HG03045 (cell line): ENCODE measurements at regions not wholly inside any gene's neighbourhood (a gene's known extent, or its start where the extent isn't known, plus 50 kb on each side); places are given as distances from the start of the nearest gene placed in this dataset.

Experiments used
- ATAC-seq: cut with Tn5 transposase; IDR thresholded peaks from one replicate; pipeline ENCODE4 v1.9.1; 2021; ENCODE audit warnings: mild to moderate bottlenecking, moderate library complexity; ENCODE audit not compliant: unreplicated experiment

DNA sequence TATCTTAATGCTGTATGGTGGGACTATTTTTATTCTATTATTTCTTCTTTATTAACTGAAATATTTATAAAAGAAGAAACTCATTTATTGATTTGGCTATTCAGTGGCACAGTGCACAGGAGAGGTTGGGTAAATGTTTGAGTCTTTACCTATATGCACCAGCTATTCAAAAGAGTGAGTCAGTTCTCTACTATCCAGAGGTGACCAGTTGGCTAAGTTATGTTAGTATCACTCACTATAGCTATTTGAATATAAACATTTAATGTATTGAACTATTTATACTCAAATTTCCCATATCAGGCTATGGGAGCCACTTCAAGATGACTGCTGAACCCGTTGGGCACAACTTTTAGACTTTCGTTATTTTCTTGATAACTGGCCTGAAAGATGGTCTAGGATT is 106.1 kb upstream of the VEGFC start:
- ATAC-seq = no peak

DNA sequence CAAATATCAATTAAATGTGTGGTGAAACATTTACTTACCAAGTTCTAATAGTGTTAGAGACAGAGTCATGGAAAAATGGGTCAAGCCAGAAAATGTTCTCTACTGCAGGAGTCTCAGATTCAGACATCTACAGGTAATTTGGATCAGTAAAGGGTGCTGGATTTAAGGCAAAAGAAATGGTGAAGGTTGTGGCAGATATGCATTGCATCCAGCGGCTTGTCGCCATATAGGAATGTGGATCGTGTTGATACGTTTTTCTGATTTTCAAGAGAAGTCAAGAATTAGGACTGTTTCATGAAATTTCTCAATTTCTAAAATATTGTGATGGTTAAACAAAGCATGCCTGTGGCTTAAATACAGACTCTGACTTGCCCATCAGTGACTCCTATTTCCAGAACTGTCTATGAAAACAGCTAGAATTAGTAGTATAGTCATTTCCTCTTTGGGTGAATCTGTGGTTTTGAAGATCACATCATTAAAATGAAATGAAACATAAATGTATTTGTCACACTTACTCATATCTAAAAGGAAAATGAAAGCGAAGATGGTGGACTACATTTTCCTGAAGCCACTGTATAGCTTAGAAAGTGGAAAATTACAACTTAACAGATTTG is 110.1 kb upstream of the VEGFC start:
- ATAC-seq = peak; percentile 95

DNA sequence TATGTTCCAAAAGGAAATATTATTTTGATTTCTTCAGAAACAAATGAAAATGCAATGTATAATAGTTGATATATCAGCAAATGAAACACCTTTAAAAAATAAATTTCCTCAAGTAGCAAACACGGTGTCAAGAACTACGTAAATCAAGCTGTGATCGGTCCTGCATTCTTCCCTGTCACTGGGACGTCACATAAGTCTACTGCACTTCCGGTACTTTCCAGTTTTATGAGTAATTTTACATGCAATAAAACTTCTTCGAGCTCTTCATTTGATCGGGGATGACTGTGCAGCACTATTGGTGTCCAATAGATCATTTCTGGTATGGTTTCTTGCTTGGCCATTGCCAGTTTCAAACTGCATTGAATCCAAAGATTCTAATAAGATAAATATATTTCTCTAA is 114.0 kb upstream of the VEGFC start:
- ATAC-seq = no peak

DNA sequence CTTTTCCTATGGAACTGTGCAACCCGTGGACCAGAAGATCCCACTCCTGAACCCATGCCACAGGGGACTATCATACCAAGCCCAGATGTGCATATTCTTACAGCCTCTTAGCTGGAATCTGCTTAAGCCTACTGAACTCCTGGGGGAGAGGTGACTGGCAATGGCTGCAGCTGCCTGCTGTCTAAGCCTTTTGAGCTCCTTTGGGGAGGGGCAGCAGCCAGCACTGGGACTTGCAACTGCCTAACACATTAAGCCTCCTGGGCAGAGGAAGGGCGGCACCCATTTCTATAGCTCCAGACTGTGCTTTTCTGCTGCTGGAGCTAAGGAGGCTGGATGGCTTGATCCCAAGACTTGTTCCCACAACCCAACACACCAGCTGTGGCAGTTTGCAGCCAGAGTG is 117.9 kb upstream of the VEGFC start:
- ATAC-seq = no peak

DNA sequence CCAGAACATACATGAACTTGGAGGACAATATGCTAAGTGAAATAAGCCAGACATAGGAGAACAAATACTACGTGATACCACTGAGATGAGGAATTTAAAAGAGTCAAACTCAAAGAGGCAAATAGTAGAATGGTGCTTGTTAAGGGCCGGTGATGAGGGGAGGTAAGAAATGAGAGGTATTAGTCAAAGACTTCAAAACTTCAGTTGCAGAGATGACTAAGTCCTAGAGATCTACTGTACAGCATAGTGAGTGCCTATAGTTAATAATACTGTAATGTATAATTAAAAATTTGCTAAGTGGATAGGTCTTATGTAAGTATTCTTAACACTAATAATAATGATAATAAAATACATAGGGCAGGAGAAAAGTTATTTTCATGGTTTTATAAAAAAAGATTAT is 126.9 kb upstream of the VEGFC start:
- ATAC-seq = no peak

DNA sequence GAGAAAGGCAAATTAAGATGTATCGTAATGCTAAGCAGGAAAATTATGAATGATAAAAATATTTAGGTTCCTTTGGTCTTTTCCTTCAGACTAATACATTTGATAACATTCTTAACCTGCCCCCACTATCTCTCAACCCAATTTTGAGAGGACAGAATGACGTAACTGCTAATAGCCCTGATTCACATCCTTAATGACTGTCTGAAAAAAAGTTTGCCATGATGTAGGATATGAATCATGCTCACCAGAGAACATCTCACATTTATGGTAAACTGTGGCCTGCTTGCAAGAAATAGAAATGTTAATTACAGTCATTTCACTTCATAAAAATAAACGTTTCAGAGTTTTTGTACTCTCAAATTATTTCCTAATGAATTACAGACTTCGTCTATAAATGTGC is 128.0 kb upstream of the VEGFC start:
- no peak for ATAC-seq

DNA sequence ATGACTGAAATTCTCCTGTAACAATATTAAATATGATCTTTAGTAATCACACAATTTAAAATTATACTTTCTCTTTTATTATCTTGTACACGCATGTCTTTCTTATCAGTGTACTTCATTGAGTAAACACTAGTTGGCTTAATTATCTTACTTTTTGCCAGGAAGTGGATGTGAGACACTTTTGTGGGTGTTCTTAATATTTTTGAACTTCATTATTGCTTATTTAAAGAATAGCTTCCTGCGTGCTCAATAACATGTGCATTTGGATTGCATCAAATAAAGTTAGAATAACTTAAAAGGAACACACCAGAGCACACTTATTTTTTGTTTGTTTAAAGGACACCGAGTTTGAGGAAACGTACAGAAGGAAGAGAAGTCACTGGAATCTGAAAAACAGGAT is 128.5 kb upstream of the VEGFC start:
- no peak for ATAC-seq

DNA sequence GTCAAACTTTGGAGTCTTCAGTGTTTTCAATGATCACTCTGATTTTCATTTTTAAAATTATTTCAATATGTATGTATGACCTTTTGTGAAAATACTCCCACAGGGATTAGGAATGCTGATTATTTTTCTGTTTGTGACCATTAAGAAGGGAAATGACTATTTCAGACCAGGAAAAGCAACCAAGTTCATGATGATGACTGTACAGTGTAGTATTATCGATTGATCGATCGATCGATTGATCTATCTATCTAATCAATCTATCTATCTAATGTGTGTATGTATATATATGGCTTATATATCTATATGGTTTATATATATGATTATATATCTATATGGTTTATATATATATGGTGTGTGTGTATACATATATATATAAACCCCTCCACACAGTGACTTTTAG is 131.5 kb upstream of the VEGFC start:
- ATAC-seq = no peak

DNA sequence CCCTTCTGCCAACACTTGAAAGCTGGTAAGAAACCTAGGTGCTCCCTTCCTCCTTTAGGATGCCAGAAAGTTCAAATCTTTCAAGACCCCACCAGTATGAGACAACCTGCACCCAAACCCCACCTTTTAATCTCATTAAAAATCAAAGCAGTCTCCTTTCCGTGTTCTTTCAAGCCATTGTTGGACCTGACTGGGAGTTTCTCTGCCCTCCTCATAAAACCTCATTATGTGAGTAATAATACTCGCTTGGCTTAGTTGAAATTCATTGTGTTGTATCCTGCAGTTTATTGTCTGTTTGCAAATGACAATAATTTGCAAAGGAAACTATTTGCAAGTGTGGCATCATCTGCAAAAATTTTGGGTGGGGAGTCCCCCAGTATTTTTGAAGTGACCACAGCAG is 133.2 kb upstream of the VEGFC start:
- no peak for ATAC-seq

DNA sequence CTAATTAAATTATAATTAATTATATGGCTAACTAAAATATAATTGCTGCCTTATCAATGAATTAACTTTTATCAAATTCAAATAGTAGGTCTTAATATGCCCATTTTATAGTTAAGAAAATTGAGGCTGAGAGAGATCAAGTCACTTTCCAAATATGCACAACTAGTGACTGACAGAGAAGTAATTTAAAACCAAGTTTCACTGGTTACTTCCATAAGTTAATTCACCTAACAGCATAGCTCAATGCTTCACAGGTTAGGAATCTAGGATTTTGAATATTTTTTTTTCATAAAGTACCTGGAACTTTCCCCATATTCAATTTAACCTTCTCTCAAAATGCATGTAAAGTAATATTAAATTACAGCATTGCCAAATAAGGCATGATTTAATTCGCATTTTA is 134.4 kb upstream of the VEGFC start:
- no peak for ATAC-seq

DNA sequence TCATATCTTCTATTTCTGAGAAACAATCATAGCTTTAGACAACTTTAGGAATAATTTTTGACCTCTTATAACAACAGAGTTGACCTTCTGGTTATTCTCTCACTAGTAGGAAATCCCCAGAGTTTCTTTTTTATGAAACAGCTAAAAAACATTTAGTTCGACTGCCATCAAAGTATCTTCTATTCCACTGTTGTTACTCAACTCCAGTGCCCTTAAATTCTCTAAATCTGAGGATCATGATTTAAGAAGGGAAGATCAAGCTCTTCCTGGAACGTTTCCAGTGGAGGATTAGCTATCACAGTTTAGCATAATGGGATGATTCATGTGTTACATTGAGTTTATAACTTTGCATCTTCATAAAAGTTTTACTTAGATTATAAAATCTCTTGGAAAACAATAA is 134.9 kb upstream of the VEGFC start:
- ATAC-seq = no peak

DNA sequence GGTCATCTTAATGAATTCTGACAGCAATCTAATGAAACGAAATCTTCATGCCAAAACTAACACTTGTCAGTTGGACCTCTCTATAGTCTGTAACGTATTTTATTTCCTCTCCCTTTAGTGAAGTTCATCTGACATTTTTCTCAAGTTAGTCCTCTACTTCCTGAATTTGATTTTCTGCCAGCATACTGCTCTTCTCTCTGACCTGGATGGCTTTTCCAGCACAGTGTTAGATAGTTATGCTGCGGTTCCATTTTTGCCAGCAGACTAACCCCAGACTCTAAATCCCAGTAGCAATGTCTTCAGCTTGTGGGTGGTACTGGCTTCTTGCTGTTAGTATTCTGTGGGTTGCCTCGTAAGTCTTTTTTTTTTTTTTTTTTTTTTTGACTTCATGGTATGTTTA is 146.7 kb upstream of the VEGFC start:
- no peak for ATAC-seq

DNA sequence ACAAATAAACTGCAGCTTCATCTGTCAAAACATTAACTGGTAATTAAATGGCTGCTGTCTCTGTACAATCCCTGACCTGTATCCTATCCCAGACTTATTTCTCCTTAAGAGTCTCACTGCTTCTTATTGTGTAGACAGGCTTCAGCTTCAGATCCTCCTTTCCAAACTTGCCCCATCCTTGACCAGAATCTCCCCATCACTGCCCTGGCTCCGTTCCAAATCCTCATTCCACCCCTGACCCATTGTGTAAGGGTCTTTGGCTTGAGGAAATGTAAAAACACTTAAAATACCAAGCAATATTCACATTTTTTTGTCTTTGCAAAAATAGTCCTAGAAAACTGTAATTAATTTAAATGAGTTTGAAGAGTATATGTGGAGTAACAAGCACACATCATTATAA is 152.6 kb upstream of the VEGFC start:
- no peak for ATAC-seq

DNA sequence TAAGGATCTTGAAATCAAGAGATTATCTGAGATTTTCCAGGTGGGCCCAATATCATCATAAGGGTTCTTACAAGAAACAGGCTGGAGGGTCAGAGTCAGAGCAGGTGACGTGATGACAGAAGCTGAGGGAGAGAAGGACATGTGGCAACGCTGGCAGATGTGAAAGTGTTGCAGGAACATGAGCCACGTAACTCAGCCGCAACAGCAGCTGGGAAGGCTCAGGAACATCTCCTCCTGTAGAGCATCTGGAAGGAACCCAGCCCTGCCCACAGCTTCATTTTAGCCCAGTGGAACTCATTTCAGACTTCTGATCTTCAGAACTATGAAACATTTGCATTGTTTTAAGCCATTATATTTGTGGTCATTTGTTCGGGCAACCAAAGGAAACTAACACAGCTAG is 156.3 kb upstream of the VEGFC start:
- ATAC-seq = no peak

DNA sequence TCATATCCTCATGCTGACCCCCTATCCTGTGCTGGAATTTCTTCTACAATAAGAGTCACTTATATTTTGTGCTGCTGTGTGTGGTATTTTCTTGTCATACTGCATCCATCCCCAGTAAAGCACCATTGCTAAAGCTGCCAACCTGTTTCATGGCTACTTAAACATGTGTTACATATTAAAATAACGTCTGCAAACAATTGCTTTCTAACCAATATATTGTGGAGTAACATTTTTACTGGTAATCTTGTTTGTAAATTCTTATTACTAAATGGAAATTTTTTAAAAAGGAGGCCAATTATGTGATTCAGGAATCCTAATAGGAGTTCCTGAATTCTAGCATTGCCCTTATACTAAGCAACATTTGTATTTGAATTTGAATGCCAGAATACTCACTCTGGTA is 160.3 kb upstream of the VEGFC start:
- ATAC-seq = no peak

DNA sequence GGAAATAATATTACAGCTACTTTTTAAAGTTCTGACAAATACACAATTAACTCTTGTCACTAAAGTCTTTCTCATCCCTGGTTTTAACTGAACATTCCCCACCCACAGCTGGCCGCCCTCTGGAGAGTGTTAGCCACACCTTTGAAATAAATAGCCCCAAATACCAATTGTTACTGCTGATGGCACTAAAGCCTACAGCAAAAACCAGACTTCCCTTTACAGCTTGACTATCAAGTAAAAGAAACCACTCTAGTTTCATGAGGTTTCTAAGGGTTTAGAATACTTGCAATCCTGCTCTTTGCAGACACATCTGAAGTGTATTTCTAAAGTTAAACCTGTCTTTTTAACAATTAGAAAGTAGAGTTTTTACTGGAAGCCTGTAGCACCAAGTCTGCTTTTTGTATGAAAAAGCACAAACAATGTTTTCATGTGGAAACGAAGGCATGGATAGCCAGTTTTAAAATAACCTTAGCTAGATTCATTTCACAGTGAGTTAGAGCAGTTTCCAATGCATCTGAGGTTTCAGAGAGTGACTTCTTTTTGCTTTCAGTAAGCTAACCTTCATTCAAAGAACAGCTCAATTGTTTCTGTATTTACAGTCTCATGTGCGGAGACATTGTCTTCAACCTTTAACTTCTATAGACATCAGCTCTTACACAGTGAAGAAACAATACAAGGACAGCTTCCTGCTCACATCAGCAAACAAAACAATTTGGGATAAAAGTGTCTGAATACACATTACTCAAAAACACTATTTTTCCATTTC is 164.8 kb upstream of the VEGFC start:
- no peak for ATAC-seq

DNA sequence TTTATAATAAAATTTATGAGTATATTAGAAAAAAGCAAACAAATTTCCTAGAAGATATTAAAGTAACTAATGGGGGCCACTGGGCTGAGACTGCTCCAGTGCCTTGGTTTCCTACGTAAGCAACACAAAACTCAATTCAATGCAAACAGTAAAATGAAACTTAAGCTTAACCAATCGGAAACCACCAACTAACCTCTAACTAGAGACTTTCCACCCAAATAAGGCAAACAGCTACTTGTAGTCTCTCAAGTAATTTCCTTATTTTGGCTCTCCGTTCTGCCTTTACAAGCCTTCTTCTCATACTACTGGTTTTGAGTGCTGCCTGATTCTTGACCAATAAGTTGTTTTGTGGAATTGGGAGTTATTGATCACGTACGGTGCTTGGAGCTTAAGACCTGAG is 167.3 kb upstream of the VEGFC start:
- ATAC-seq = no peak

DNA sequence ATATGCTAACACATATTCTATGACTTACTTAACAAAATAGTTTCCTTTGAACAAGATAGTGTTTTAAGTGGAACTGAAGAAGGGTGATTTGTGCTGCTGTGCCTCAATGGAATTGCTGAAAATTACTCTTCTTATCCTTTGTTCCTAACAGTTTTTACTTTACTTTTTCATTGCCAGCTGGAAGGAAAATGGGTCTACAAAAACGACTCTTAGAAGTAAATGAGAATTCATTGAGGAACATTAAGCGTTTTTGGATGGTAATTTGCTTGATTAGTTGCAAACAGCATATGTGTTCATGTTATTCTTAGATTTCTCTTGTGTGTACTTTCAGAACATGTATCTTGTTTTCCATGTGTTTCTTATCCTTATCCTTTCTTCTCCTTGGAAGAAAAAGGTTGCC is 170.4 kb upstream of the VEGFC start:
- no peak for ATAC-seq

DNA sequence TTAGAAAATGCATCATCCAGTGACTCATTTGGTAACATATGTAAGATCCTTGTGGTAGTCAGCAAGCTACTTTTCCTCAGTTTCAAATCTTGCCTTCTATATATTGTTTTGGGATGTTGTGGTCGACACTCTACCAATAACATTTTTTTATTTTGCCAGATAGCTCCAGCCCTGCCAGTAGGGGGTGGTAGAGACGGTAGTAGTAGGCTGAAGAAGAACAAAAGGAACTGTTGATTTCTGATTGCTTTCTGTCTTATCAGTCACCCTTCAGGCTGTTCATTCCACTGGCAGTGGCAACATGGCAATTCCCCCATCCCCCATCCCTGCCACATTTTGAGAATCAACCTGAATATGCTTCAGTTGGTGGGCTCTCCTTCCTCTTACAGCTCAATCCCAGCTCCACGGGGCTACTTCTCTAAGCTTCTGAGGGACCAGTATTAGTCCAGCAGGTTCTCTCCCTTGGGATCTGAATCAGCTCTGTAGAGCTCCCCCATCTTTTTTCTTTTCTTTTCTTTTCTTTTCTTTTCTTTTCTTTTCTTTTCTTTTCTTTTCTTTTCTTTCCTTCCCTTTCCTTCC is 171.5 kb upstream of the VEGFC start:
- no peak for ATAC-seq

DNA sequence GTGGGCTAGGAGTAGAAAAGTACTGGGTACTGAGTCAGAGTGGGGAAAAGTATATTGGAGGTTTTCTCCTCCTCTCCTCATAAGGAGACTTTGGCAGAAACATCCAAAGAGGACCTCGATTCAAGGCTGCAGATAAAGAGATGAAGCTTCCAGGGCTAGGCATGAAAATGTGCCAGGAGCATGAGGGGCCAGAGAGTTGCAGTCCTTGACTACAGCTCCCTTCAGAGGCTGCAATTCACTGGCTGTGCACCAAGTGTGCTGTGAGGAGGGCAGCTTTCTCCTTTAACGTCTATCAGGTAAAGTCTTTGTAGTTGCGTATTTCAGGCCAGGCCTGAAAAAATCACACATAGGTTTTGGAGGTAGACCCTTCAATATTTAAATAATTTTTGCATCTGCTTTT is 174.9 kb upstream of the VEGFC start:
- ATAC-seq = no peak

DNA sequence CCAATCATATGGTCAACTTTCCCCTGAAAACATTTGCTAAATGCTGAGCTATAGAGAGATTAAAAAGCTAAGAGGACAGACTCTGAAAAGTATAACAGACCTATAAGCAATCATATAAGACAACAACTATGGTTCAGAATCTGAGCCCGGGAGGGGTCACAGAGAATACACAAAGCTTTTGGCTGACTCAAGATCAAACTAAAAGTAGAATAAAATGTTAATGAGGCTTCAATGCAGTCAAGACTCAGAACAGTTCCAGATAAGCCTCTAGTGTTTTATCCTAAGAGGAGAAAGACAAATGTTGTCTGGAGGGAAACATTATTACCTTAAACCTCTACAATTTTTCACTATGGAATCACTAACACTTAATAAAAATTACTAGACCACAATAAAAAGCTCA is 175.4 kb upstream of the VEGFC start:
- ATAC-seq = no peak

DNA sequence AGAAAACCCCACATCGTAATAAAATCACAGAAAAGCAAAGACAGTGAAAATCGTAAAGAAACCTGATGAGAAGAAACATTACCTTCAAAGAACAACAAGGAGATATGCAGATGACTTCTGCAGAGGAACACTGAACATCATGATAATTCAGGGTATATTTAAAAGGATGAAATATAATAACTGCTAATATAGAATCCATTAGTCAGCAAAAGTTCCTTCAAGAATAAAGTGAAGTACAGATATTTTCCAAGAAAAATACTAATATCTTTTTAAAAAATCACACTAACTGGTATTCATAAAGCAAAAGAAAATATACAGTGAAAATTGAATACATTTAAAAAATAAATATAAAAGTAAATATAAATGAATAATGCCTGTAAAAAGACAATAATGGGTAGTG is 176.3 kb upstream of the VEGFC start:
- no peak for ATAC-seq

DNA sequence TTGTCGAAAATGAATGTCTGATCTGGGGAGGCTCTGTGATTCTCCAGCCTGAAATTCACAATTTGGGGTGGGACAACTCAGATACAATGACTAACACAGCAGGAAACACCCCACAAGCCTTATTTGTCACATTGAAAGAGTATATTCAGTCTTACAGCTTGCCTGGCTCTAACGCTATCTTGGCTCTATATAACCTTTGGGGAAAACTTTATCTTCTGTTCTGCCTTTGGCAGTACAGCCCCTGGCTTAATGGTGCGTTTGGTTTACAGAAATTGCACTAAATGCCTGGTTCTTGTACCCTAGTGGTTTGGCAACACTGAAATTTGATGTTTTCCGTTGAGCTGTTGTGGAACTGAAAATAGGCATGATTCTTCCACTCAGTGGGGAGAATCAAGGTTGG is 178.1 kb upstream of the VEGFC start:
- no peak for ATAC-seq
